ENCODE measurements at regions not wholly inside any gene's neighbourhood (a gene's known extent, or its start where the extent isn't known, plus 50 kb on each side); places are given as distances from the start of the nearest gene placed in this dataset.

- no peaks in the 10 kb centered on the region for H3K36me3 ChIP-seq
- no peak for ATAC-seq
- H3K27ac ChIP-seq, result peak overlapping the region in 2 of 4 donors; percentile 6 to 21
- no peak overlapping the region for H3K4me3 ChIP-seq
- no peak for DNase-seq
- no peaks in the 10 kb centered on the region for H3K9me3 ChIP-seq
- no peaks in the 10 kb centered on the region for H3K27me3 ChIP-seq
- H3K4me1 ChIP-seq, result no peaks in the 10 kb centered on the region
- in situ Hi-C loops (cut with MboI; ENCODE audit: low sequenced_read_pairs in 4 of 4), result no loop called here
- no peak for TF ChIP-seq CTCF (IDR thresholded peaks at IDR 0.05 in 4 of 5, conservative IDR thresholded peaks at IDR 0.05 in 1 of 5)
- no peak for TF ChIP-seq POLR2A (IDR thresholded peaks at IDR 0.05)
- intact Hi-C loops (cut with DNase I; ENCODE audit: low total_unique reads), result no loop called here
These were observed 396.6 kb upstream of the KLF6 start for GRCh38 chr10:4181621-4182049.

GRCh38 chr10:4181081-4181480 is 396.1 kb upstream of the KLF6 start:
- Histone ChIP-seq H3K4me1 (no peaks in the 10 kb centered on the region), H3K27me3 (no peaks in the 10 kb centered on the region), H3K27ac (peak overlapping the region in 1 of 4 donors; percentile 6), H3K9me3 (no peaks in the 10 kb centered on the region), H3K36me3 (no peaks in the 10 kb centered on the region), H3K4me3 (no peak overlapping the region)
- ATAC-seq (no peak), DNase-seq (no peak)
- TF ChIP-seq CTCF (IDR thresholded peaks at IDR 0.05 in 4 of 5, conservative IDR thresholded peaks at IDR 0.05 in 1 of 5) (no peak), POLR2A (IDR thresholded peaks at IDR 0.05) (no peak)
- intact Hi-C loops (cut with DNase I; ENCODE audit: low total_unique reads) (no loop called here), in situ Hi-C loops (cut with MboI; ENCODE audit: low sequenced_read_pairs in 4 of 4) (no loop called here)

- in situ Hi-C loops (cut with MboI; ENCODE audit: low sequenced_read_pairs in 4 of 4), result no loop called here
- DNase-seq, result no peak
These were observed 392.8 kb upstream of the KLF6 start for GRCh38 chr10:4177791-4178190.

GRCh38 chr10:4176500-4177281 is 391.7 kb upstream of the KLF6 start:
- Histone ChIP-seq H3K36me3 (no peaks in the 10 kb centered on the region), H3K4me3 (no peak overlapping the region), H3K4me1 (no peaks in the 10 kb centered on the region), H3K27ac (peak overlapping the region in 2 of 4 donors; percentile 25 to 29), H3K27me3 (no peaks in the 10 kb centered on the region), H3K9me3 (no peaks in the 10 kb centered on the region)
- no peak for TF ChIP-seq POLR2A (IDR thresholded peaks at IDR 0.05)
- TF ChIP-seq CTCF (IDR thresholded peaks at IDR 0.05 in 4 of 5, conservative IDR thresholded peaks at IDR 0.05 in 1 of 5), result no peak
- intact Hi-C loops (cut with DNase I; ENCODE audit: low total_unique reads) (loop anchor here (10.0 kb wide), 1 partner anchor 468 kb away; no protein-coding TSS in a partner anchor), in situ Hi-C loops (cut with MboI; ENCODE audit: low sequenced_read_pairs in 4 of 4) (no loop called here)
- ATAC-seq, result no peak
- no peak for DNase-seq

More at GRCh38 chr10:4177791-4178190, 392.8 kb upstream of the KLF6 start:
- Histone ChIP-seq H3K27ac (no peak overlapping the region), H3K27me3 (no peaks in the 10 kb centered on the region), H3K4me3 (no peak overlapping the region), H3K4me1 (no peaks in the 10 kb centered on the region), H3K36me3 (no peaks in the 10 kb centered on the region), H3K9me3 (no peaks in the 10 kb centered on the region)
- TF ChIP-seq CTCF (IDR thresholded peaks at IDR 0.05 in 4 of 5, conservative IDR thresholded peaks at IDR 0.05 in 1 of 5) (no peak), POLR2A (IDR thresholded peaks at IDR 0.05) (no peak)
- ATAC-seq, result no peak
- intact Hi-C loops (cut with DNase I; ENCODE audit: low total_unique reads), result loop anchor here (10.0 kb wide), 1 partner anchor 467 kb away; no protein-coding TSS in a partner anchor
